Motor neuron (in vitro differentiated cells): ENCODE measurements at regions not wholly inside any gene's neighbourhood (a gene's known extent, or its start where the extent isn't known, plus 50 kb on each side); places are given as distances from the start of the nearest gene placed in this dataset.

Experiments used
- ATAC-seq, 8 experiments: fragments of 200-7000 bp; cut with Tn5 transposase; replicated peaks in 6 of 8; 2 replicates each; pipeline ENCODE4 v1.8.0; 2021; ENCODE audit warnings: mild to moderate bottlenecking in 8 of 8, moderate library complexity in 8 of 8
- H3K27ac ChIP-seq, 2 donors: fragments of 250-450 bp; sonication (Bioruptor Pico); 2 replicates each; pipeline ENCODE4 v1.9.0; 2021; ENCODE audit warnings: antibody characterized with exemption in 2 of 2, mild to moderate bottlenecking in 2 of 2, moderate library complexity in 1 of 2
- H3K4me1 ChIP-seq, 2 donors: fragments of 250-450 bp; sonication (Bioruptor Pico); replicated peaks in 1 of 2; 2 replicates each; pipeline ENCODE4 v1.6.1; 2021; ENCODE audit warnings: antibody characterized with exemption in 2 of 2, mild to moderate bottlenecking in 2 of 2, moderate library complexity in 1 of 2
- H3K4me3 ChIP-seq, 5 donors: fragments of 250-450 bp; sonication (Bioruptor Pico); 2 replicates each; pipeline ENCODE4 v1.9.0; 2021; ENCODE audit warnings: antibody characterized with exemption in 5 of 5, mild to moderate bottlenecking in 5 of 5, moderate library complexity in 4 of 5
- WGBS, 10 experiments: fragments of 450-650 bp; shearing (Covaris generic); methylation state at CpG; one replicate each; pipeline ENCODE4 v1.0.0; 2022; 5-methylcytosine and 5-hydroxymethylcytosine counted together
- in situ Hi-C, 9 experiments: fragments of 400-800 bp; cut with MboI; loops; one replicate each; pipeline ENCODE4 v1.15.0; 2021; ENCODE audit warnings: low sequenced_read_pairs in 9 of 9, low pct_unique_long_range_greater_than_20kb in 2 of 9; ENCODE audit not compliant: unreplicated experiment in 9 of 9

- WGBS, 10 experiments: 0 to 100% (median 77%) methylated on average over 1 to 3 of the region's 3 CpGs; no CpG with 5 or more reads in 1 of the 10 experiments
- in situ Hi-C loops: no loop called here
- no peak overlapping the region for H3K4me3 ChIP-seq
Measured at GRCh38 chr11:80054582-80055165, 613.8 kb upstream of the TENM4 start.

GRCh38 chr11:80048513-80048912 is 607.7 kb upstream of the TENM4 start:
- ATAC-seq: no peak
- Histone ChIP-seq H3K4me1 (peaks cover 0 to 7% of the 10 kb centered on the region in 2 donors), H3K27ac (no peak overlapping the region), H3K4me3 (no peak overlapping the region)
- WGBS, 10 experiments: 0 to 100% (median 40%) methylated on average over 1 of the region's 1 CpG; no CpG with 5 or more reads in 5 of the 10 experiments
- in situ Hi-C loops: no loop called here

More at GRCh38 chr11:80054582-80055165, 613.8 kb upstream of the TENM4 start:
- Histone ChIP-seq H3K4me1 (no peaks in the 10 kb centered on the region), H3K27ac (no peak overlapping the region)
- no peak for ATAC-seq

GRCh38 chr11:80041136-80042000 is 600.5 kb upstream of the TENM4 start:
- in situ Hi-C loops: no loop called here
- H3K4me3 ChIP-seq: no peak overlapping the region
- H3K27ac ChIP-seq: no peak overlapping the region
- ATAC-seq: no peak
- no peaks in the 10 kb centered on the region for H3K4me1 ChIP-seq
- whole genome bisulfite sequencing, 10 experiments: 8 to 100% (median 90%) methylated on average over 2 to 7 of the region's 7 CpGs; no CpG with 5 or more reads in 1 of the 10 experiments

- no peak for ATAC-seq
- H3K27ac ChIP-seq: no peak overlapping the region
- no peak overlapping the region for H3K4me3 ChIP-seq
- in situ Hi-C loops: no loop called here
- no peaks in the 10 kb centered on the region for H3K4me1 ChIP-seq
- 0 to 100% (median 100%) methylated on average over 1 of the region's 1 CpG; no CpG with 5 or more reads in 1 of the 10 experiments for WGBS, 10 experiments
Measured at GRCh38 chr11:80034801-80035200, 594.0 kb upstream of the TENM4 start.

GRCh38 chr11:80031014-80031600 is 590.3 kb upstream of the TENM4 start:
- in situ Hi-C loops: no loop called here
- 0 to 60% (median 31%) methylated on average over 1 to 3 of the region's 3 CpGs; no CpG with 5 or more reads in 1 of the 10 experiments for WGBS, 10 experiments
- Histone ChIP-seq H3K4me3 (no peak overlapping the region), H3K4me1 (no peaks in the 10 kb centered on the region), H3K27ac (no peak overlapping the region)
- no peak for ATAC-seq

- ATAC-seq: no peak
- no peak overlapping the region for H3K27ac ChIP-seq
- H3K4me1 ChIP-seq: no peaks in the 10 kb centered on the region
- no peak overlapping the region for H3K4me3 ChIP-seq
- WGBS, 10 experiments: 50 to 71% (median 60%) methylated on average over 1 to 2 of the region's 3 CpGs; no CpG with 5 or more reads in 7 of the 10 experiments
- in situ Hi-C loops: no loop called here
Measured at GRCh38 chr11:80028998-80029397, 588.2 kb upstream of the TENM4 start.

GRCh38 chr11:80024119-80024518 is 583.3 kb upstream of the TENM4 start:
- Histone ChIP-seq H3K4me3 (no peak overlapping the region), H3K4me1 (no peaks in the 10 kb centered on the region), H3K27ac (no peak overlapping the region)
- in situ Hi-C loops: no loop called here
- WGBS, 10 experiments: 3 to 100% (median 83%) methylated on average over 1 to 4 of the region's 4 CpGs; no CpG with 5 or more reads in 1 of the 10 experiments
- no peak for ATAC-seq

- H3K4me1 ChIP-seq: no peaks in the 10 kb centered on the region
- H3K27ac ChIP-seq: no peak overlapping the region
- in situ Hi-C loops: no loop called here
- no peak overlapping the region for H3K4me3 ChIP-seq
- ATAC-seq: peak in 1 of 8 experiments; percentile 44
Measured at GRCh38 chr11:80023386-80023785, 582.6 kb upstream of the TENM4 start.

- ATAC-seq: no peak
- Histone ChIP-seq H3K27ac (no peak overlapping the region), H3K4me1 (no peaks in the 10 kb centered on the region), H3K4me3 (no peak overlapping the region)
- WGBS, 10 experiments: 30 to 100% (median 92%) methylated on average over 1 of the region's 1 CpG; no CpG with 5 or more reads in 3 of the 10 experiments
- in situ Hi-C loops: no loop called here
Measured at GRCh38 chr11:80010536-80010935, 569.7 kb upstream of the TENM4 start.

GRCh38 chr11:80009081-80009480 is 568.3 kb upstream of the TENM4 start:
- no peak overlapping the region for H3K27ac ChIP-seq
- no peak overlapping the region for H3K4me3 ChIP-seq
- 17 to 94% (median 91%) methylated on average over 2 to 3 of the region's 3 CpGs; no CpG with 5 or more reads in 6 of the 10 experiments for WGBS, 10 experiments
- in situ Hi-C loops: no loop called here
- H3K4me1 ChIP-seq: no peaks in the 10 kb centered on the region
- no peak for ATAC-seq

GRCh38 chr11:80007616-80008015 is 566.8 kb upstream of the TENM4 start:
- WGBS, 10 experiments: 2 to 97% (median 88%) methylated on average over 2 to 6 of the region's 6 CpGs; no CpG with 5 or more reads in 1 of the 10 experiments
- Histone ChIP-seq H3K27ac (no peak overlapping the region), H3K4me1 (no peaks in the 10 kb centered on the region), H3K4me3 (no peak overlapping the region)
- no peak for ATAC-seq
- in situ Hi-C loops: no loop called here

GRCh38 chr11:79990141-79990540 is 549.3 kb upstream of the TENM4 start:
- H3K4me3 ChIP-seq: no peak overlapping the region
- 11 to 68% (median 58%) methylated on average over 1 to 3 of the region's 3 CpGs; no CpG with 5 or more reads in 3 of the 10 experiments for WGBS, 10 experiments
- H3K27ac ChIP-seq: no peak overlapping the region

GRCh38 chr11:79982185-79982584 is 541.4 kb upstream of the TENM4 start:
- Histone ChIP-seq H3K27ac (no peak overlapping the region), H3K4me1 (no peaks in the 10 kb centered on the region), H3K4me3 (no peak overlapping the region)
- ATAC-seq: no peak
- in situ Hi-C loops: no loop called here
- WGBS, 10 experiments: 49 to 100% (median 92%) methylated on average over 1 to 4 of the region's 4 CpGs; no CpG with 5 or more reads in 1 of the 10 experiments

More at GRCh38 chr11:79990141-79990540, 549.3 kb upstream of the TENM4 start:
- no peaks in the 10 kb centered on the region for H3K4me1 ChIP-seq
- ATAC-seq: peak in 5 of 8 experiments; percentile 65 to 83 (median 76)
- in situ Hi-C loops: no loop called here
